GM23338 (cell line): ENCODE measurements at regions not wholly inside any gene's neighbourhood (a gene's known extent, or its start where the extent isn't known, plus 50 kb on each side); places are given as distances from the start of the nearest gene placed in this dataset.

Source experiments
- ATAC-seq: fragments of 200-7000 bp; cut with Tn5 transposase; 3 replicates; pipeline ENCODE4 v1.9.1; 2020
- DNase-seq: peaks from one replicate; pipeline ENCODE4 v3.0.0-alpha.2; 2015; ENCODE audit warnings: low spot score
- H2AFZ ChIP-seq: fragments of 200-600 bp; sonication (generic); 2 replicates; pipeline ENCODE4 v1.8.0; 2016; ENCODE audit warnings: antibody characterized with exemption, mild to moderate bottlenecking, moderate library complexity
- H3F3A ChIP-seq: fragments of 200-600 bp; sonication (generic); replicated peaks from 2 replicates; pipeline ENCODE4 v1.8.0; 2017; ENCODE audit warnings: antibody characterized with exemption, mixed run types, low read depth
- H3K27ac ChIP-seq: fragments of 200-600 bp; sonication (generic); 2 replicates; pipeline ENCODE4 v1.6.1; 2016; ENCODE audit warnings: low read depth
- H3K27me3 ChIP-seq: fragments of 200-600 bp; sonication (generic); 2 replicates; pipeline ENCODE4 v1.8.0; 2016; ENCODE audit warnings: mild to moderate bottlenecking, mixed run types, moderate library complexity; ENCODE audit not compliant: insufficient read depth
- H3K36me3 ChIP-seq: fragments of 200-600 bp; sonication (generic); 2 replicates; pipeline ENCODE4 v1.8.0; 2016; ENCODE audit warnings: mild to moderate bottlenecking; ENCODE audit not compliant: insufficient read depth
- H3K4me1 ChIP-seq: fragments of 200-600 bp; sonication (generic); 2 replicates; pipeline ENCODE4 v1.8.0; 2016; ENCODE audit warnings: mild to moderate bottlenecking, moderate library complexity; ENCODE audit not compliant: insufficient read depth
- H3K4me2 ChIP-seq: fragments of 200-600 bp; sonication (generic); 2 replicates; pipeline ENCODE4 v1.7.1; 2017; ENCODE audit warnings: mixed run types
- H3K4me3 ChIP-seq: fragments of 200-600 bp; sonication (generic); 2 replicates; pipeline ENCODE4 v1.6.1; 2016; ENCODE audit warnings: mixed run types
- H3K79me2 ChIP-seq: fragments of 200-600 bp; sonication (generic); replicated peaks from 2 replicates; pipeline ENCODE4 v1.8.0; 2017; ENCODE audit warnings: mild to moderate bottlenecking; ENCODE audit not compliant: insufficient read depth
- H3K9me2 ChIP-seq: fragments of 200-600 bp; sonication (generic); 2 replicates; pipeline ENCODE4 v1.8.0; 2017; ENCODE audit not compliant: insufficient read depth
- H4K20me1 ChIP-seq: fragments of 200-600 bp; sonication (generic); replicated peaks from 2 replicates; pipeline ENCODE4 v1.8.0; 2017; ENCODE audit warnings: mild to moderate bottlenecking; ENCODE audit not compliant: insufficient read depth
- H3K27ac Mint-ChIP-seq: 2 replicates; pipeline ENCODE4 v1.8.0; 2020; ENCODE audit warnings: inconsistent platforms, mild to moderate bottlenecking, moderate library complexity, mixed read lengths
- H3K27me3 Mint-ChIP-seq: 3 replicates; pipeline ENCODE4 v1.8.0; 2022; ENCODE audit warnings: low read depth, mild to moderate bottlenecking, moderate library complexity, mixed read lengths, inconsistent platforms; ENCODE audit not compliant: insufficient read depth, poor library complexity
- H3K36me3 Mint-ChIP-seq: 3 replicates; pipeline ENCODE4 v1.8.0; 2021; ENCODE audit warnings: low read depth, mild to moderate bottlenecking, inconsistent platforms, moderate library complexity, mixed read lengths
- H3K4me1 Mint-ChIP-seq: 3 replicates; pipeline ENCODE4 v1.8.0; 2020; ENCODE audit warnings: mild to moderate bottlenecking, inconsistent platforms, mixed read lengths
- H3K4me3 Mint-ChIP-seq: 3 replicates; pipeline ENCODE4 v1.8.0; 2021; ENCODE audit warnings: moderate library complexity, mild to moderate bottlenecking, inconsistent platforms, mixed read lengths
- H3K9me3 Mint-ChIP-seq: 3 replicates; pipeline ENCODE4 v1.8.0; 2020; ENCODE audit warnings: moderate library complexity, mild to moderate bottlenecking, inconsistent platforms, mixed read lengths
- CREB1 ChIP-seq: fragments of 250-450 bp; sonication (Bioruptor Pico); IDR thresholded peaks from 2 replicates; pipeline ENCODE4 v1.5.0; 2020; ENCODE audit warnings: low read depth, mild to moderate bottlenecking, moderate library complexity
- CTCF ChIP-seq, 2 experiments: fragments of 200-600 bp in 1 of 2; sonication (generic) in 1 of 2; conservative IDR thresholded peaks; 2 replicates each; pipeline versions ENCODE4 v1.5.1 to v1.6.1; 2016 to 2017; ENCODE audit warnings: antibody characterized with exemption in 2 of 2, low read depth in 2 of 2, mild to moderate bottlenecking in 2 of 2, moderate library complexity in 1 of 2
- EZH2 ChIP-seq: fragments of 200-600 bp; sonication (generic); IDR thresholded peaks from one replicate; pipeline ENCODE4 v1.8.0; 2017; ENCODE audit warnings: antibody characterized with exemption, mild to moderate bottlenecking, low read depth; ENCODE audit not compliant: unreplicated experiment
- EZH2phosphoT487 ChIP-seq: fragments of 200-600 bp; sonication (generic); IDR thresholded peaks from one replicate; pipeline ENCODE4 v1.8.1; 2018; ENCODE audit warnings: antibody characterized with exemption; ENCODE audit not compliant: unreplicated experiment
- JUNB ChIP-seq: IDR thresholded peaks from one replicate; pipeline ENCODE4 v1.6.1; 2016; ENCODE audit warnings: antibody characterized with exemption; ENCODE audit not compliant: unreplicated experiment
- NANOG ChIP-seq: IDR thresholded peaks from 2 replicates; pipeline ENCODE4 v1.6.1; 2016; ENCODE audit warnings: antibody characterized with exemption, borderline replicate concordance
- POLR2AphosphoS5 ChIP-seq: IDR thresholded peaks from 2 replicates; pipeline ENCODE4 v1.6.1; 2016; ENCODE audit warnings: antibody characterized with exemption, low read depth
- REST ChIP-seq: IDR thresholded peaks from one replicate; pipeline ENCODE4 v1.6.1; 2018; ENCODE audit warnings: antibody characterized with exemption; ENCODE audit not compliant: unreplicated experiment
- STAT1 ChIP-seq: IDR thresholded peaks from one replicate; pipeline ENCODE4 v1.6.1; 2016; ENCODE audit warnings: antibody characterized with exemption; ENCODE audit not compliant: unreplicated experiment
- ZNF114 ChIP-seq: fragments of 250-450 bp; sonication (Bioruptor Pico); IDR thresholded peaks from 2 replicates; pipeline ENCODE4 v1.5.0; 2020; ENCODE audit warnings: mild to moderate bottlenecking, moderate library complexity
- ZNF331 ChIP-seq: fragments of 250-450 bp; sonication (Bioruptor Pico); IDR thresholded peaks from 2 replicates; pipeline ENCODE4 v1.5.0; 2020; ENCODE audit warnings: low read depth, mild to moderate bottlenecking, moderate library complexity
- TF ChIP-seq, protein P1 (sequence below): fragments of 250-450 bp; sonication (Bioruptor Pico); IDR thresholded peaks from 2 replicates; pipeline ENCODE4 v1.5.0; 2020; ENCODE audit warnings: mild to moderate bottlenecking, moderate library complexity
- TF ChIP-seq, protein P2 (sequence below): IDR thresholded peaks from 2 replicates; pipeline ENCODE4 v1.6.1; 2016; ENCODE audit warnings: antibody characterized with exemption

- Histone ChIP-seq H3K4me3 (no peak overlapping the region), H3K9me2 (no peaks in the 10 kb centered on the region; the same call in 1 of the 2 replicates), H3K27ac (no peak overlapping the region), H3K36me3 (no peaks in the 10 kb centered on the region), H3F3A (no peaks in the 10 kb centered on the region), H2AFZ (no peak overlapping the region), H3K79me2 (no peaks in the 10 kb centered on the region), H3K4me1 (no peaks in the 10 kb centered on the region), H3K4me2 (no peak overlapping the region), H4K20me1 (no peaks in the 10 kb centered on the region), H3K27me3 (no peaks in the 10 kb centered on the region)
- Mint-ChIP-seq H3K4me1 (0 out of 3 replicates have a peak, but pooled peaks cover 2% of the 10 kb centered on the region), H3K4me3 (no peak overlapping the region), H3K27ac (no peak overlapping the region), H3K27me3 (no peaks in the 10 kb centered on the region), H3K9me3 (peaks cover 3% of the 10 kb centered on the region; the same call in 2 of the 3 replicates), H3K36me3 (no peaks in the 10 kb centered on the region)
- DNase-seq (no peak), ATAC-seq (no peak)
- no peak for TF ChIP-seq JUNB
- TF ChIP-seq, protein P1, sequence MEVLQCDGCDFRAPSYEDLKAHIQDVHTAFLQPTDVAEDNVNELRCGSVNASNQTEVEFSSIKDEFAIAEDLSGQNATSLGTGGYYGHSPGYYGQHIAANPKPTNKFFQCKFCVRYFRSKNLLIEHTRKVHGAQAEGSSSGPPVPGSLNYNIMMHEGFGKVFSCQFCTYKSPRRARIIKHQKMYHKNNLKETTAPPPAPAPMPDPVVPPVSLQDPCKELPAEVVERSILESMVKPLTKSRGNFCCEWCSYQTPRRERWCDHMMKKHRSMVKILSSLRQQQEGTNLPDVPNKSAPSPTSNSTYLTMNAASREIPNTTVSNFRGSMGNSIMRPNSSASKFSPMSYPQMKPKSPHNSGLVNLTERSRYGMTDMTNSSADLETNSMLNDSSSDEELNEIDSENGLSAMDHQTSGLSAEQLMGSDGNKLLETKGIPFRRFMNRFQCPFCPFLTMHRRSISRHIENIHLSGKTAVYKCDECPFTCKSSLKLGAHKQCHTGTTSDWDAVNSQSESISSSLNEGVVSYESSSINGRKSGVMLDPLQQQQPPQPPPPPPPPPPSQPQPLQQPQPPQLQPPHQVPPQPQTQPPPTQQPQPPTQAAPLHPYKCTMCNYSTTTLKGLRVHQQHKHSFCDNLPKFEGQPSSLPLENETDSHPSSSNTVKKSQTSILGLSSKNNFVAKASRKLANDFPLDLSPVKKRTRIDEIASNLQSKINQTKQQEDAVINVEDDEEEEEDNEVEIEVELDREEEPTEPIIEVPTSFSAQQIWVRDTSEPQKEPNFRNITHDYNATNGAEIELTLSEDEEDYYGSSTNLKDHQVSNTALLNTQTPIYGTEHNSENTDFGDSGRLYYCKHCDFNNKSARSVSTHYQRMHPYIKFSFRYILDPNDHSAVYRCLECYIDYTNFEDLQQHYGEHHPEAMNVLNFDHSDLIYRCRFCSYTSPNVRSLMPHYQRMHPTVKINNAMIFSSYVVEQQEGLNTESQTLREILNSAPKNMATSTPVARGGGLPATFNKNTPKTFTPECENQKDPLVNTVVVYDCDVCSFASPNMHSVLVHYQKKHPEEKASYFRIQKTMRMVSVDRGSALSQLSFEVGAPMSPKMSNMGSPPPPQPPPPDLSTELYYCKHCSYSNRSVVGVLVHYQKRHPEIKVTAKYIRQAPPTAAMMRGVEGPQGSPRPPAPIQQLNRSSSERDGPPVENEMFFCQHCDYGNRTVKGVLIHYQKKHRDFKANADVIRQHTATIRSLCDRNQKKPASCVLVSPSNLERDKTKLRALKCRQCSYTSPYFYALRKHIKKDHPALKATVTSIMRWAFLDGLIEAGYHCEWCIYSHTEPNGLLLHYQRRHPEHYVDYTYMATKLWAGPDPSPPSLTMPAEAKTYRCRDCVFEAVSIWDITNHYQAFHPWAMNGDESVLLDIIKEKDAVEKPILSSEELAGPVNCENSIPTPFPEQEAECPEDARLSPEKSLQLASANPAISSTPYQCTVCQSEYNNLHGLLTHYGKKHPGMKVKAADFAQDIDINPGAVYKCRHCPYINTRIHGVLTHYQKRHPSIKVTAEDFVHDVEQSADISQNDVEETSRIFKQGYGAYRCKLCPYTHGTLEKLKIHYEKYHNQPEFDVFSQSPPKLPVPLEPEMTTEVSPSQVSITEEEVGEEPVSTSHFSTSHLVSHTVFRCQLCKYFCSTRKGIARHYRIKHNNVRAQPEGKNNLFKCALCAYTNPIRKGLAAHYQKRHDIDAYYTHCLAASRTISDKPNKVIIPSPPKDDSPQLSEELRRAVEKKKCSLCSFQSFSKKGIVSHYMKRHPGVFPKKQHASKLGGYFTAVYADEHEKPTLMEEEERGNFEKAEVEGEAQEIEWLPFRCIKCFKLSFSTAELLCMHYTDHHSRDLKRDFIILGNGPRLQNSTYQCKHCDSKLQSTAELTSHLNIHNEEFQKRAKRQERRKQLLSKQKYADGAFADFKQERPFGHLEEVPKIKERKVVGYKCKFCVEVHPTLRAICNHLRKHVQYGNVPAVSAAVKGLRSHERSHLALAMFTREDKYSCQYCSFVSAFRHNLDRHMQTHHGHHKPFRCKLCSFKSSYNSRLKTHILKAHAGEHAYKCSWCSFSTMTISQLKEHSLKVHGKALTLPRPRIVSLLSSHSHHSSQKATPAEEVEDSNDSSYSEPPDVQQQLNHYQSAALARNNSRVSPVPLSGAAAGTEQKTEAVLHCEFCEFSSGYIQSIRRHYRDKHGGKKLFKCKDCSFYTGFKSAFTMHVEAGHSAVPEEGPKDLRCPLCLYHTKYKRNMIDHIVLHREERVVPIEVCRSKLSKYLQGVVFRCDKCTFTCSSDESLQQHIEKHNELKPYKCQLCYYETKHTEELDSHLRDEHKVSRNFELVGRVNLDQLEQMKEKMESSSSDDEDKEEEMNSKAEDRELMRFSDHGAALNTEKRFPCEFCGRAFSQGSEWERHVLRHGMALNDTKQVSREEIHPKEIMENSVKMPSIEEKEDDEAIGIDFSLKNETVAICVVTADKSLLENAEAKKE (CRISPR knock-in tag) = no peak
- no peak for TF ChIP-seq NANOG
- TF ChIP-seq CREB1 (CRISPR knock-in tag) = no peak
- TF ChIP-seq ZNF114 = no peak
- no peak for TF ChIP-seq STAT1
- TF ChIP-seq ZNF331 (CRISPR knock-in tag) = no peak
- TF ChIP-seq POLR2AphosphoS5 = no peak
- TF ChIP-seq EZH2 = no peak
- TF ChIP-seq EZH2phosphoT487 = no peak
- TF ChIP-seq, protein P2, sequence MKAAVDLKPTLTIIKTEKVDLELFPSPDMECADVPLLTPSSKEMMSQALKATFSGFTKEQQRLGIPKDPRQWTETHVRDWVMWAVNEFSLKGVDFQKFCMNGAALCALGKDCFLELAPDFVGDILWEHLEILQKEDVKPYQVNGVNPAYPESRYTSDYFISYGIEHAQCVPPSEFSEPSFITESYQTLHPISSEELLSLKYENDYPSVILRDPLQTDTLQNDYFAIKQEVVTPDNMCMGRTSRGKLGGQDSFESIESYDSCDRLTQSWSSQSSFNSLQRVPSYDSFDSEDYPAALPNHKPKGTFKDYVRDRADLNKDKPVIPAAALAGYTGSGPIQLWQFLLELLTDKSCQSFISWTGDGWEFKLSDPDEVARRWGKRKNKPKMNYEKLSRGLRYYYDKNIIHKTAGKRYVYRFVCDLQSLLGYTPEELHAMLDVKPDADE = no peak
- TF ChIP-seq CTCF (conservative IDR thresholded peaks at IDR 0.05; ENCODE audit: low read depth in 2 of 2) = no peak
- no peak for TF ChIP-seq REST
These were observed 122.1 kb upstream of the PHACTR1 start for GRCh38 chr6:12594530-12594893.
